ENCODE measurements at regions not wholly inside any gene's neighbourhood (a gene's known extent, or its start where the extent isn't known, plus 50 kb on each side); places are given as distances from the start of the nearest gene placed in this dataset.
A peak's percentile ranks its signal among the peaks of the same experiment; 100 is the strongest.

- Histone ChIP-seq H3K27ac (ENCODE audit: low read length) (no peak overlapping the region), H3K9me3 (replicated peaks; ENCODE audit: control insufficient read depth, low read depth, low read length) (peaks cover 7% of the 10 kb centered on the region), H3K4me3 (ENCODE audit: low read length) (no peak overlapping the region), H3K4me1 (ENCODE audit: control insufficient read depth, insufficient read depth, low read length) (peaks cover 3% of the 10 kb centered on the region), H3K36me3 (ENCODE audit: control insufficient read depth, insufficient read depth, low read length) (no peaks in the 10 kb centered on the region), H3K27me3 (ENCODE audit: control insufficient read depth, insufficient read depth, low read length) (no peaks in the 10 kb centered on the region)
- 33% methylated on average over 1 of the region's 2 CpGs for WGBS (ENCODE audit: insufficient coverage)
- DNase-seq = no peak
Measured at GRCh38 chr11:95570845-95571244, 218.7 kb downstream of the FAM76B start.

GRCh38 chr11:95569207-95569606 is 220.4 kb downstream of the FAM76B start:
- Histone ChIP-seq H3K4me1 (ENCODE audit: control insufficient read depth, insufficient read depth, low read length) (peaks cover 6% of the 10 kb centered on the region), H3K36me3 (ENCODE audit: control insufficient read depth, insufficient read depth, low read length) (no peaks in the 10 kb centered on the region), H3K27ac (ENCODE audit: low read length) (no peak overlapping the region), H3K4me3 (ENCODE audit: low read length) (no peak overlapping the region), H3K9me3 (replicated peaks; ENCODE audit: control insufficient read depth, low read depth, low read length) (peaks cover 7% of the 10 kb centered on the region), H3K27me3 (ENCODE audit: control insufficient read depth, insufficient read depth, low read length) (no peaks in the 10 kb centered on the region)
- WGBS (ENCODE audit: insufficient coverage) = no CpG with 5 or more reads among the region's 2 CpGs
- DNase-seq = no peak

- Histone ChIP-seq H3K36me3 (ENCODE audit: control insufficient read depth, insufficient read depth, low read length) (no peaks in the 10 kb centered on the region), H3K4me3 (ENCODE audit: low read length) (no peak overlapping the region), H3K9me3 (replicated peaks; ENCODE audit: control insufficient read depth, low read depth, low read length) (peaks cover 7% of the 10 kb centered on the region), H3K27me3 (ENCODE audit: control insufficient read depth, insufficient read depth, low read length) (no peaks in the 10 kb centered on the region), H3K4me1 (ENCODE audit: control insufficient read depth, insufficient read depth, low read length) (peaks cover 6% of the 10 kb centered on the region), H3K27ac (ENCODE audit: low read length) (no peak overlapping the region)
- DNase-seq = no peak
- WGBS (ENCODE audit: insufficient coverage) = no CpG with 5 or more reads among the region's 1 CpG
Measured at GRCh38 chr11:95568281-95568680, 221.3 kb downstream of the FAM76B start.

- H3K36me3 ChIP-seq (ENCODE audit: control insufficient read depth, insufficient read depth, low read length) = no peaks in the 10 kb centered on the region
- WGBS (ENCODE audit: insufficient coverage) = no CpG with 5 or more reads among the region's 1 CpG
- H3K27me3 ChIP-seq (ENCODE audit: control insufficient read depth, insufficient read depth, low read length) = no peaks in the 10 kb centered on the region
- H3K9me3 ChIP-seq (replicated peaks; ENCODE audit: control insufficient read depth, low read depth, low read length) = peaks cover 7% of the 10 kb centered on the region
- no peak overlapping the region for H3K4me3 ChIP-seq (ENCODE audit: low read length)
- peaks cover 6% of the 10 kb centered on the region for H3K4me1 ChIP-seq (ENCODE audit: control insufficient read depth, insufficient read depth, low read length)
- H3K27ac ChIP-seq (ENCODE audit: low read length) = no peak overlapping the region
- DNase-seq = no peak
Measured at GRCh38 chr11:95567685-95568084, 221.9 kb downstream of the FAM76B start.

GRCh38 chr11:95566211-95566610 is 223.4 kb downstream of the FAM76B start:
- H3K27ac ChIP-seq (ENCODE audit: low read length) = peak overlapping the region; percentile 53
- peak; percentile 56 for DNase-seq
- H3K27me3 ChIP-seq (ENCODE audit: control insufficient read depth, insufficient read depth, low read length) = no peaks in the 10 kb centered on the region
- H3K4me1 ChIP-seq (ENCODE audit: control insufficient read depth, insufficient read depth, low read length) = peaks cover 6% of the 10 kb centered on the region
- no CpG with 5 or more reads among the region's 1 CpG for WGBS (ENCODE audit: insufficient coverage)
- H3K4me3 ChIP-seq (ENCODE audit: low read length) = no peak overlapping the region
- H3K36me3 ChIP-seq (ENCODE audit: control insufficient read depth, insufficient read depth, low read length) = no peaks in the 10 kb centered on the region
- peaks cover 7% of the 10 kb centered on the region for H3K9me3 ChIP-seq (replicated peaks; ENCODE audit: control insufficient read depth, low read depth, low read length)

- WGBS (ENCODE audit: insufficient coverage) = no CpG with 5 or more reads among the region's 1 CpG
- DNase-seq = no peak
- Histone ChIP-seq H3K4me3 (ENCODE audit: low read length) (no peak overlapping the region), H3K27ac (ENCODE audit: low read length) (peak overlapping the region; percentile 53), H3K36me3 (ENCODE audit: control insufficient read depth, insufficient read depth, low read length) (no peaks in the 10 kb centered on the region), H3K9me3 (replicated peaks; ENCODE audit: control insufficient read depth, low read depth, low read length) (peaks cover 7% of the 10 kb centered on the region), H3K27me3 (ENCODE audit: control insufficient read depth, insufficient read depth, low read length) (no peaks in the 10 kb centered on the region), H3K4me1 (ENCODE audit: control insufficient read depth, insufficient read depth, low read length) (peaks cover 6% of the 10 kb centered on the region)
Measured at GRCh38 chr11:95565724-95566141, 223.8 kb downstream of the FAM76B start.

- no peak overlapping the region for H3K27ac ChIP-seq (ENCODE audit: low read length)
- H3K27me3 ChIP-seq (ENCODE audit: control insufficient read depth, insufficient read depth, low read length) = no peaks in the 10 kb centered on the region
- peaks cover 8% of the 10 kb centered on the region for H3K4me1 ChIP-seq (ENCODE audit: control insufficient read depth, insufficient read depth, low read length)
- H3K4me3 ChIP-seq (ENCODE audit: low read length) = no peak overlapping the region
- H3K36me3 ChIP-seq (ENCODE audit: control insufficient read depth, insufficient read depth, low read length) = no peaks in the 10 kb centered on the region
- no CpG with 5 or more reads among the region's 2 CpGs for WGBS (ENCODE audit: insufficient coverage)
- DNase-seq = no peak
- no peaks in the 10 kb centered on the region for H3K9me3 ChIP-seq (replicated peaks; ENCODE audit: control insufficient read depth, low read depth, low read length)
Measured at GRCh38 chr11:95563859-95564258, 225.7 kb downstream of the FAM76B start.

GRCh38 chr11:95563173-95563572 is 226.4 kb downstream of the FAM76B start:
- Histone ChIP-seq H3K4me1 (ENCODE audit: control insufficient read depth, insufficient read depth, low read length) (peaks cover 8% of the 10 kb centered on the region), H3K4me3 (ENCODE audit: low read length) (no peak overlapping the region), H3K9me3 (replicated peaks; ENCODE audit: control insufficient read depth, low read depth, low read length) (no peaks in the 10 kb centered on the region), H3K27ac (ENCODE audit: low read length) (no peak overlapping the region), H3K27me3 (ENCODE audit: control insufficient read depth, insufficient read depth, low read length) (no peaks in the 10 kb centered on the region), H3K36me3 (ENCODE audit: control insufficient read depth, insufficient read depth, low read length) (no peaks in the 10 kb centered on the region)
- no peak for DNase-seq
- WGBS (ENCODE audit: insufficient coverage) = 50% methylated on average over 1 of the region's 2 CpGs

GRCh38 chr11:95562196-95562921 is 227.2 kb downstream of the FAM76B start:
- WGBS (ENCODE audit: insufficient coverage) = 97% methylated on average over 3 of the region's 6 CpGs
- H3K9me3 ChIP-seq (replicated peaks; ENCODE audit: control insufficient read depth, low read depth, low read length) = no peaks in the 10 kb centered on the region
- H3K36me3 ChIP-seq (ENCODE audit: control insufficient read depth, insufficient read depth, low read length) = no peaks in the 10 kb centered on the region
- peaks cover 8% of the 10 kb centered on the region for H3K4me1 ChIP-seq (ENCODE audit: control insufficient read depth, insufficient read depth, low read length)
- no peak overlapping the region for H3K27ac ChIP-seq (ENCODE audit: low read length)
- H3K27me3 ChIP-seq (ENCODE audit: control insufficient read depth, insufficient read depth, low read length) = no peaks in the 10 kb centered on the region
- no peak for DNase-seq
- no peak overlapping the region for H3K4me3 ChIP-seq (ENCODE audit: low read length)

GRCh38 chr11:95559899-95560298 is 229.7 kb downstream of the FAM76B start:
- no peak for DNase-seq
- H3K4me3 ChIP-seq (ENCODE audit: low read length) = no peak overlapping the region
- WGBS (ENCODE audit: insufficient coverage) = 21% methylated on average over 1 of the region's 4 CpGs
- H3K9me3 ChIP-seq (replicated peaks; ENCODE audit: control insufficient read depth, low read depth, low read length) = no peaks in the 10 kb centered on the region
- H3K27ac ChIP-seq (ENCODE audit: low read length) = no peak overlapping the region
- H3K27me3 ChIP-seq (ENCODE audit: control insufficient read depth, insufficient read depth, low read length) = no peaks in the 10 kb centered on the region
- H3K4me1 ChIP-seq (ENCODE audit: control insufficient read depth, insufficient read depth, low read length) = peaks cover 5% of the 10 kb centered on the region
- H3K36me3 ChIP-seq (ENCODE audit: control insufficient read depth, insufficient read depth, low read length) = no peaks in the 10 kb centered on the region

- H3K36me3 ChIP-seq (ENCODE audit: control insufficient read depth, insufficient read depth, low read length) = no peaks in the 10 kb centered on the region
- no peak overlapping the region for H3K4me3 ChIP-seq (ENCODE audit: low read length)
- no peak overlapping the region for H3K27ac ChIP-seq (ENCODE audit: low read length)
- H3K27me3 ChIP-seq (ENCODE audit: control insufficient read depth, insufficient read depth, low read length) = no peaks in the 10 kb centered on the region
- DNase-seq = no peak
- WGBS (ENCODE audit: insufficient coverage) = 23% methylated on average over 1 of the region's 1 CpG
- no peaks in the 10 kb centered on the region for H3K9me3 ChIP-seq (replicated peaks; ENCODE audit: control insufficient read depth, low read depth, low read length)
- peaks cover 5% of the 10 kb centered on the region for H3K4me1 ChIP-seq (ENCODE audit: control insufficient read depth, insufficient read depth, low read length)
Measured at GRCh38 chr11:95557376-95557775, 232.2 kb downstream of the FAM76B start.

All from muscle of leg (tissue), 3 donors.